HL-60 (cell line): ENCODE measurements at regions not wholly inside any gene's neighbourhood (a gene's known extent, or its start where the extent isn't known, plus 50 kb on each side); places are given as distances from the start of the nearest gene placed in this dataset.

ENCODE experiments used
- GABPA ChIP-seq: IDR thresholded peaks from 2 replicates; pipeline ENCODE4 v1.6.1; 2012; ENCODE audit warnings: low read depth
- POLR2AphosphoS5 ChIP-seq: IDR thresholded peaks from 2 replicates; pipeline ENCODE4 v1.6.1; 2012; ENCODE audit warnings: low read depth
- REST ChIP-seq: IDR thresholded peaks from 2 replicates; pipeline ENCODE4 v1.6.1; 2012; ENCODE audit warnings: low read depth; ENCODE audit not compliant: insufficient replicate concordance
- TF ChIP-seq, protein P1 (sequence below): IDR thresholded peaks from one replicate; pipeline ENCODE4 v1.5.1; 2011; ENCODE audit warnings: low read length, control low read depth, inconsistent platforms; ENCODE audit not compliant: insufficient read depth

DNA sequence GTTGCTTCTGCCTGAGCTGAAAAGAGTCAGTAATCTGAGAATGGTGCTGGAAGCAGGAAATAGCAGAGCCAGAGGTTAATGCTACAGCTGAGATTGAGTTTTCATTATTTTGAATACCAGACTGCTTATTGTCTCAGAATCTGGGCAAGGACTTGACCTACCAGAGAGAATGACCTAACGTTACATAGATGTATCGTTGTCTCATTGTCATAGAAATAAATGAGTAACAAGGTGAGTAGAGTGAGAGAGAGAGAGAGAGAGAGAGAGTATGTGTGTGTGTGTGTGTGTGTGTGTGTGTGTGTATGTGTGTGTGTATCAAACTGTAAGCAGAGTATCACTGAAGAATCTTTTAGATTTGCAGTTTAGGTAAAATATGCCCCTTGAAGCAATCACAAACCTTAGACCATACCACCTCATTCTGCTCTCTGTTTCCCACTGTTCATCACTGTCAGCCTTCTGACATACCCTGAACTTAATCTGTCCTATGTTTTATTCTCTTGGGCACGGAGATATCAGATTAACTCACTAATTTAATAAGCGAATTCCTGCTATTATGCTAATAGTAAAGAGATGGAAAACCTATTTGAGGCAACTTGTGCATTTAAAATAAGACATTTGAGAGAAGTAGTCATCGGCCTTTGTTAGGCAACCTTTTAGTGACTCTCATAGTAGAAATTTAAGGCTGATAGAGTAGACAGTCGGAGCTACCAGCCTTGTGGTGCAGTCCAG lies 87.8 kb downstream of the CYB561 start:
- TF ChIP-seq, protein P1, sequence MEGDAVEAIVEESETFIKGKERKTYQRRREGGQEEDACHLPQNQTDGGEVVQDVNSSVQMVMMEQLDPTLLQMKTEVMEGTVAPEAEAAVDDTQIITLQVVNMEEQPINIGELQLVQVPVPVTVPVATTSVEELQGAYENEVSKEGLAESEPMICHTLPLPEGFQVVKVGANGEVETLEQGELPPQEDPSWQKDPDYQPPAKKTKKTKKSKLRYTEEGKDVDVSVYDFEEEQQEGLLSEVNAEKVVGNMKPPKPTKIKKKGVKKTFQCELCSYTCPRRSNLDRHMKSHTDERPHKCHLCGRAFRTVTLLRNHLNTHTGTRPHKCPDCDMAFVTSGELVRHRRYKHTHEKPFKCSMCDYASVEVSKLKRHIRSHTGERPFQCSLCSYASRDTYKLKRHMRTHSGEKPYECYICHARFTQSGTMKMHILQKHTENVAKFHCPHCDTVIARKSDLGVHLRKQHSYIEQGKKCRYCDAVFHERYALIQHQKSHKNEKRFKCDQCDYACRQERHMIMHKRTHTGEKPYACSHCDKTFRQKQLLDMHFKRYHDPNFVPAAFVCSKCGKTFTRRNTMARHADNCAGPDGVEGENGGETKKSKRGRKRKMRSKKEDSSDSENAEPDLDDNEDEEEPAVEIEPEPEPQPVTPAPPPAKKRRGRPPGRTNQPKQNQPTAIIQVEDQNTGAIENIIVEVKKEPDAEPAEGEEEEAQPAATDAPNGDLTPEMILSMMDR: no peak
- no peak for TF ChIP-seq POLR2AphosphoS5
- TF ChIP-seq GABPA: no peak
- TF ChIP-seq REST: no peak
